ENCODE measurements at regions not wholly inside any gene's neighbourhood (a gene's known extent, or its start where the extent isn't known, plus 50 kb on each side); places are given as distances from the start of the nearest gene placed in this dataset.

- no peak overlapping the region for H3K4me3 ChIP-seq (ENCODE audit: low read depth, low read length)
- no peak overlapping the region for H3K27ac ChIP-seq (ENCODE audit: low read depth, low read length)
- H2AFZ ChIP-seq (ENCODE audit: low read length, unreplicated experiment): no peak overlapping the region
- H3K36me3 ChIP-seq (ENCODE audit: insufficient read depth, low read length): no peaks in the 10 kb centered on the region
- peaks cover 6% of the 10 kb centered on the region; the same call in 1 of the 2 replicates for H3K27me3 ChIP-seq (ENCODE audit: insufficient read depth, low read length)
- H3K4me1 ChIP-seq (ENCODE audit: control insufficient read depth, insufficient read depth, low read length, unreplicated experiment): no peaks in the 10 kb centered on the region
- no peaks in the 10 kb centered on the region for H3K79me2 ChIP-seq (ENCODE audit: control insufficient read depth, insufficient read depth, low read length, unreplicated experiment)
Measured at GRCh38 chr6:150683320-150683719, 83.6 kb downstream of the PLEKHG1 start.

- H3K4me3 ChIP-seq (ENCODE audit: low read depth, low read length): no peak overlapping the region
- no peaks in the 10 kb centered on the region for H3K36me3 ChIP-seq (ENCODE audit: insufficient read depth, low read length)
- H3K27me3 ChIP-seq (ENCODE audit: insufficient read depth, low read length): peaks cover 6% of the 10 kb centered on the region; the same call in 1 of the 2 replicates
- H3K4me1 ChIP-seq (ENCODE audit: control insufficient read depth, insufficient read depth, low read length, unreplicated experiment): no peaks in the 10 kb centered on the region
- H3K79me2 ChIP-seq (ENCODE audit: control insufficient read depth, insufficient read depth, low read length, unreplicated experiment): no peaks in the 10 kb centered on the region
- H3K27ac ChIP-seq (ENCODE audit: low read depth, low read length): no peak overlapping the region
- H2AFZ ChIP-seq (ENCODE audit: low read length, unreplicated experiment): no peak overlapping the region
Measured at GRCh38 chr6:150684161-150684560, 84.5 kb downstream of the PLEKHG1 start.

GRCh38 chr6:150684714-150685459, 85.2 kb downstream of the PLEKHG1 start:
- Histone ChIP-seq H3K36me3 (ENCODE audit: insufficient read depth, low read length) (no peaks in the 10 kb centered on the region), H3K27ac (ENCODE audit: low read depth, low read length) (no peak overlapping the region), H3K4me1 (ENCODE audit: control insufficient read depth, insufficient read depth, low read length, unreplicated experiment) (no peaks in the 10 kb centered on the region), H3K27me3 (ENCODE audit: insufficient read depth, low read length) (peaks cover 6% of the 10 kb centered on the region; the same call in 1 of the 2 replicates), H3K4me3 (ENCODE audit: low read depth, low read length) (no peak overlapping the region), H2AFZ (ENCODE audit: low read length, unreplicated experiment) (no peak overlapping the region), H3K79me2 (ENCODE audit: control insufficient read depth, insufficient read depth, low read length, unreplicated experiment) (no peaks in the 10 kb centered on the region)

GRCh38 chr6:150685860-150686259, 86.2 kb downstream of the PLEKHG1 start:
- Histone ChIP-seq H3K4me1 (ENCODE audit: control insufficient read depth, insufficient read depth, low read length, unreplicated experiment) (no peaks in the 10 kb centered on the region), H3K27me3 (ENCODE audit: insufficient read depth, low read length) (0 out of 2 replicates have a peak, but pooled peaks cover under 1% of the 10 kb centered on the region), H3K4me3 (ENCODE audit: low read depth, low read length) (no peak overlapping the region), H3K27ac (ENCODE audit: low read depth, low read length) (no peak overlapping the region), H3K79me2 (ENCODE audit: control insufficient read depth, insufficient read depth, low read length, unreplicated experiment) (no peaks in the 10 kb centered on the region), H2AFZ (ENCODE audit: low read length, unreplicated experiment) (no peak overlapping the region), H3K36me3 (ENCODE audit: insufficient read depth, low read length) (no peaks in the 10 kb centered on the region)

- Histone ChIP-seq H2AFZ (ENCODE audit: low read length, unreplicated experiment) (no peak overlapping the region), H3K27me3 (ENCODE audit: insufficient read depth, low read length) (no peaks in the 10 kb centered on the region), H3K27ac (ENCODE audit: low read depth, low read length) (no peak overlapping the region), H3K79me2 (ENCODE audit: control insufficient read depth, insufficient read depth, low read length, unreplicated experiment) (no peaks in the 10 kb centered on the region), H3K36me3 (ENCODE audit: insufficient read depth, low read length) (no peaks in the 10 kb centered on the region), H3K4me1 (ENCODE audit: control insufficient read depth, insufficient read depth, low read length, unreplicated experiment) (no peaks in the 10 kb centered on the region), H3K4me3 (ENCODE audit: low read depth, low read length) (no peak overlapping the region)
Measured at GRCh38 chr6:150686566-150686965, 86.9 kb downstream of the PLEKHG1 start.

- Histone ChIP-seq H2AFZ (ENCODE audit: low read length, unreplicated experiment) (no peak overlapping the region), H3K79me2 (ENCODE audit: control insufficient read depth, insufficient read depth, low read length, unreplicated experiment) (no peaks in the 10 kb centered on the region), H3K4me3 (ENCODE audit: low read depth, low read length) (no peak overlapping the region), H3K27me3 (ENCODE audit: insufficient read depth, low read length) (no peaks in the 10 kb centered on the region), H3K27ac (ENCODE audit: low read depth, low read length) (no peak overlapping the region), H3K36me3 (ENCODE audit: insufficient read depth, low read length) (no peaks in the 10 kb centered on the region), H3K4me1 (ENCODE audit: control insufficient read depth, insufficient read depth, low read length, unreplicated experiment) (no peaks in the 10 kb centered on the region)
Measured at GRCh38 chr6:150687508-150687907, 87.8 kb downstream of the PLEKHG1 start.

GRCh38 chr6:150689900-150690590, 90.4 kb downstream of the PLEKHG1 start:
- Histone ChIP-seq H3K4me3 (ENCODE audit: low read depth, low read length) (no peak overlapping the region), H3K27me3 (ENCODE audit: insufficient read depth, low read length) (peaks cover 3% of the 10 kb centered on the region; the same call in 1 of the 2 replicates)

GRCh38 chr6:150690681-150691080, 91.0 kb downstream of the PLEKHG1 start:
- no peaks in the 10 kb centered on the region for H3K4me1 ChIP-seq (ENCODE audit: control insufficient read depth, insufficient read depth, low read length, unreplicated experiment)
- no peak overlapping the region for H3K4me3 ChIP-seq (ENCODE audit: low read depth, low read length)
- H3K27me3 ChIP-seq (ENCODE audit: insufficient read depth, low read length): peaks cover 9% of the 10 kb centered on the region; the same call in 1 of the 2 replicates
- no peaks in the 10 kb centered on the region for H3K79me2 ChIP-seq (ENCODE audit: control insufficient read depth, insufficient read depth, low read length, unreplicated experiment)
- H3K27ac ChIP-seq (ENCODE audit: low read depth, low read length): no peak overlapping the region
- no peak overlapping the region for H2AFZ ChIP-seq (ENCODE audit: low read length, unreplicated experiment)
- no peaks in the 10 kb centered on the region for H3K36me3 ChIP-seq (ENCODE audit: insufficient read depth, low read length)

More at GRCh38 chr6:150689900-150690590, 90.4 kb downstream of the PLEKHG1 start:
- H3K79me2 ChIP-seq (ENCODE audit: control insufficient read depth, insufficient read depth, low read length, unreplicated experiment): no peaks in the 10 kb centered on the region
- no peak overlapping the region for H2AFZ ChIP-seq (ENCODE audit: low read length, unreplicated experiment)
- no peak overlapping the region for H3K27ac ChIP-seq (ENCODE audit: low read depth, low read length)
- H3K4me1 ChIP-seq (ENCODE audit: control insufficient read depth, insufficient read depth, low read length, unreplicated experiment): no peaks in the 10 kb centered on the region
- H3K36me3 ChIP-seq (ENCODE audit: insufficient read depth, low read length): no peaks in the 10 kb centered on the region

GRCh38 chr6:150691463-150691862, 91.8 kb downstream of the PLEKHG1 start:
- Histone ChIP-seq H3K4me1 (ENCODE audit: control insufficient read depth, insufficient read depth, low read length, unreplicated experiment) (no peaks in the 10 kb centered on the region), H3K79me2 (ENCODE audit: control insufficient read depth, insufficient read depth, low read length, unreplicated experiment) (no peaks in the 10 kb centered on the region), H2AFZ (ENCODE audit: low read length, unreplicated experiment) (no peak overlapping the region), H3K4me3 (ENCODE audit: low read depth, low read length) (no peak overlapping the region), H3K27ac (ENCODE audit: low read depth, low read length) (no peak overlapping the region), H3K27me3 (ENCODE audit: insufficient read depth, low read length) (peaks cover 9% of the 10 kb centered on the region; the same call in 1 of the 2 replicates), H3K36me3 (ENCODE audit: insufficient read depth, low read length) (no peaks in the 10 kb centered on the region)

GRCh38 chr6:150692604-150693003, 92.9 kb downstream of the PLEKHG1 start:
- no peak overlapping the region for H3K4me3 ChIP-seq (ENCODE audit: low read depth, low read length)
- no peak overlapping the region for H2AFZ ChIP-seq (ENCODE audit: low read length, unreplicated experiment)
- H3K4me1 ChIP-seq (ENCODE audit: control insufficient read depth, insufficient read depth, low read length, unreplicated experiment): no peaks in the 10 kb centered on the region
- no peaks in the 10 kb centered on the region for H3K79me2 ChIP-seq (ENCODE audit: control insufficient read depth, insufficient read depth, low read length, unreplicated experiment)
- H3K27ac ChIP-seq (ENCODE audit: low read depth, low read length): no peak overlapping the region
- peaks cover 9% of the 10 kb centered on the region; the same call in 1 of the 2 replicates for H3K27me3 ChIP-seq (ENCODE audit: insufficient read depth, low read length)
- H3K36me3 ChIP-seq (ENCODE audit: insufficient read depth, low read length): no peaks in the 10 kb centered on the region

GRCh38 chr6:150694889-150695288, 95.2 kb downstream of the PLEKHG1 start:
- no peaks in the 10 kb centered on the region for H3K36me3 ChIP-seq (ENCODE audit: insufficient read depth, low read length)
- no peaks in the 10 kb centered on the region for H3K4me1 ChIP-seq (ENCODE audit: control insufficient read depth, insufficient read depth, low read length, unreplicated experiment)
- H3K27ac ChIP-seq (ENCODE audit: low read depth, low read length): no peak overlapping the region
- no peaks in the 10 kb centered on the region for H3K79me2 ChIP-seq (ENCODE audit: control insufficient read depth, insufficient read depth, low read length, unreplicated experiment)
- H3K27me3 ChIP-seq (ENCODE audit: insufficient read depth, low read length): peaks cover 14% of the 10 kb centered on the region; the same call in 1 of the 2 replicates
- no peak overlapping the region for H3K4me3 ChIP-seq (ENCODE audit: low read depth, low read length)
- H2AFZ ChIP-seq (ENCODE audit: low read length, unreplicated experiment): no peak overlapping the region

Measured in ACC112 (cell line).